PC-3 (cell line): ENCODE measurements at regions not wholly inside any gene's neighbourhood (a gene's known extent, or its start where the extent isn't known, plus 50 kb on each side); places are given as distances from the start of the nearest gene placed in this dataset.
"Not testable (repeated sequence)": the region's sequence is repeated elsewhere in the genome, so short reads cannot be mapped to it uniquely, and the experiment has no call there.

Experiments
- ATAC-seq: fragments of 200-7000 bp; cut with Tn5 transposase; 2 replicates; pipeline ENCODE4 v1.9.1; 2020; ENCODE audit warnings: mild to moderate bottlenecking, moderate library complexity
- BruUV-seq: library from RNA; stranded (reverse); fragments of 400-500 nt; replicated peaks from 2 replicates; lab custom pipeline; 2021; lab: Mats Ljungman, UMichigan
- CTCF ChIA-PET: fragments of 300-600 bp; sonication (Branson Sonifier 250); formaldehyde crosslinking; loops from one replicate; lab custom pipeline; 2022; ENCODE audit warnings: antibody characterized with exemption; lab: Charles Lee
- POLR2A ChIA-PET: fragments of 300-600 bp; sonication (Branson Sonifier 250); formaldehyde crosslinking; loops from one replicate; lab custom pipeline; 2022; ENCODE audit warnings: antibody characterized with exemption; ENCODE audit not compliant: unreplicated experiment; lab: Charles Lee
- DNase-seq: peaks from one replicate; pipeline ENCODE4 v3.0.0-alpha.2; 2015
- H2AFZ ChIP-seq: fragments of 300-600 bp; sonication (generic); 2 replicates; pipeline ENCODE4 v1.6.0; 2016; ENCODE audit warnings: antibody characterized with exemption, low read length
- H3F3A ChIP-seq: fragments of 300-600 bp; sonication (generic); one replicate; pipeline ENCODE4 v1.6.0; 2017; ENCODE audit warnings: antibody characterized with exemption, low read length, control low read depth, mild to moderate bottlenecking; ENCODE audit not compliant: unreplicated experiment
- H3K27ac ChIP-seq: fragments of 300-600 bp; sonication (generic); 2 replicates; pipeline ENCODE4 v1.5.1; 2016; ENCODE audit warnings: mild to moderate bottlenecking, low read length
- H3K27me3 ChIP-seq: fragments of 300-600 bp; sonication (generic); 2 replicates; pipeline ENCODE4 v1.6.1; 2016; ENCODE audit warnings: low read length, mixed read lengths
- H3K36me3 ChIP-seq: fragments of 300-600 bp; sonication (generic); 2 replicates; pipeline ENCODE4 v1.6.1; 2016; ENCODE audit warnings: low read depth, mixed run types, low read length, mixed read lengths
- H3K4me1 ChIP-seq: fragments of 300-600 bp; sonication (generic); 2 replicates; pipeline ENCODE4 v1.5.1; 2016; ENCODE audit warnings: low read length; ENCODE audit not compliant: insufficient read depth
- H3K4me2 ChIP-seq: fragments of 300-600 bp; sonication (generic); 2 replicates; pipeline ENCODE4 v1.6.0; 2016; ENCODE audit warnings: low read length
- H3K4me3 ChIP-seq: fragments of 300-600 bp; sonication (generic); 2 replicates; pipeline ENCODE4 v1.5.1; 2016; ENCODE audit warnings: mild to moderate bottlenecking, low read length, mixed read lengths
- H3K79me2 ChIP-seq: fragments of 300-600 bp; sonication (generic); 2 replicates; pipeline ENCODE4 v1.6.1; 2017; ENCODE audit warnings: low read length, mixed read lengths
- H3K9ac ChIP-seq: fragments of 300-600 bp; sonication (generic); 2 replicates; pipeline ENCODE4 v1.6.0; 2016; ENCODE audit warnings: mild to moderate bottlenecking, low read length
- H3K9me2 ChIP-seq: fragments of 300-600 bp; sonication (generic); replicated peaks from 2 replicates; pipeline ENCODE4 v1.6.1; 2016; ENCODE audit warnings: mixed run types, low read length, mixed read lengths
- H3K9me3 ChIP-seq: fragments of 300-600 bp; sonication (generic); 2 replicates; pipeline ENCODE4 v1.6.1; 2016; ENCODE audit warnings: low read length, mixed read lengths
- H4K20me1 ChIP-seq: fragments of 300-600 bp; sonication (generic); 2 replicates; pipeline ENCODE4 v1.6.1; 2016; ENCODE audit warnings: low read length, mixed read lengths
- EZH2 ChIP-seq: fragments of 300-600 bp; sonication (generic); IDR thresholded peaks from one replicate; pipeline ENCODE4 v1.6.1; 2017; ENCODE audit warnings: antibody characterized with exemption, mild to moderate bottlenecking, low read length; ENCODE audit not compliant: unreplicated experiment
- EZH2phosphoT487 ChIP-seq: fragments of 300-600 bp; sonication (generic); IDR thresholded peaks from 2 replicates; pipeline ENCODE4 v1.6.1; 2018; ENCODE audit warnings: mild to moderate bottlenecking, antibody characterized with exemption, low read length, borderline replicate concordance
- intact Hi-C: fragments of 100-400 bp; cut with micrococcal nuclease; formaldehyde crosslinking; loops from 2 replicates; pipeline ENCODE4 v1.9.0; 2023
- TF ChIP-seq, protein P1 (sequence below): fragments of 300-600 bp; sonication (generic); conservative IDR thresholded peaks from 2 replicates; pipeline ENCODE4 v1.5.1; 2017; ENCODE audit warnings: antibody characterized with exemption, low read depth, mild to moderate bottlenecking, low read length

DNA sequence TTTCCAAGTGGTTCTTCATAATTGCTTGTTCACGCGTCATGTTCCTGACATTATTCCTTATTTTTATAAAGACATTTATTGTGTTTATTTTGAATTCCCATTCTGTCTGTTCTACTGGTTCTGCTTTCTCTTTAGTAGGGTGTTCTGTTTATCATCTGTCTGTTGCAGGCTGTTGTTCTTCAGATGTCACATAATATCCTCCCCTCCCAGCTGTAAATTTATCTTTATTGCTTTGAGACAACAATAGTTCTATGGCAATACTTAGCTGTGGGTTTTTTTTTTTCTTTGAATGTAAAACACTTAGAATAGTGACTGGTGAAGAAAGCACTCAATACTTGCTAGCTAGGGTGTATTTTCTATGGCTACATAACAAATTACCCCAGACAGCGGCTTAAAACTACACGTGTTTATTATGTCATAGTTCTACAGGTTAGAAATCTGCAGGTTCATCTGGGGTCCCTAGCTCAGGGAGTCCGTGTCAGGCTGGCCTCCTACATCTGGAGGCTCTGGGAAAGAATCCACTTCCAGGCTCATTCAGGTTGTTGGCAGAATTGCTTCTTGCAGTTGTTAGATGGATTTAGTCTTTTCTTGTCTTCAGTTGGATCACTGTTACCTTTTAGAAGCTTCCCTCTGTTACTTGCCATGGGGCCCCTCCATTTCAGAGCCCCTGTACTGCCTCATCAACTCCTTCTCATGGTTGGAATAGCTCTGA lies 63.4 kb upstream of the ENPEP start:
- H3K4me3 ChIP-seq: no peak overlapping the region
- no peak overlapping the region for H3K9ac ChIP-seq
- no peaks in the 10 kb centered on the region for H3K36me3 ChIP-seq
- H4K20me1 ChIP-seq: no peaks in the 10 kb centered on the region
- no peaks in the 10 kb centered on the region for H3K79me2 ChIP-seq
- no peak for TF ChIP-seq EZH2
- TF ChIP-seq EZH2phosphoT487: no peak
- TF ChIP-seq, protein P1, sequence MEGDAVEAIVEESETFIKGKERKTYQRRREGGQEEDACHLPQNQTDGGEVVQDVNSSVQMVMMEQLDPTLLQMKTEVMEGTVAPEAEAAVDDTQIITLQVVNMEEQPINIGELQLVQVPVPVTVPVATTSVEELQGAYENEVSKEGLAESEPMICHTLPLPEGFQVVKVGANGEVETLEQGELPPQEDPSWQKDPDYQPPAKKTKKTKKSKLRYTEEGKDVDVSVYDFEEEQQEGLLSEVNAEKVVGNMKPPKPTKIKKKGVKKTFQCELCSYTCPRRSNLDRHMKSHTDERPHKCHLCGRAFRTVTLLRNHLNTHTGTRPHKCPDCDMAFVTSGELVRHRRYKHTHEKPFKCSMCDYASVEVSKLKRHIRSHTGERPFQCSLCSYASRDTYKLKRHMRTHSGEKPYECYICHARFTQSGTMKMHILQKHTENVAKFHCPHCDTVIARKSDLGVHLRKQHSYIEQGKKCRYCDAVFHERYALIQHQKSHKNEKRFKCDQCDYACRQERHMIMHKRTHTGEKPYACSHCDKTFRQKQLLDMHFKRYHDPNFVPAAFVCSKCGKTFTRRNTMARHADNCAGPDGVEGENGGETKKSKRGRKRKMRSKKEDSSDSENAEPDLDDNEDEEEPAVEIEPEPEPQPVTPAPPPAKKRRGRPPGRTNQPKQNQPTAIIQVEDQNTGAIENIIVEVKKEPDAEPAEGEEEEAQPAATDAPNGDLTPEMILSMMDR: no peak
- no peak overlapping the region for H3K27ac ChIP-seq
- no peaks in the 10 kb centered on the region for H3K27me3 ChIP-seq
- no peaks in the 10 kb centered on the region for H3K9me2 ChIP-seq
- no peaks in the 10 kb centered on the region for H3F3A ChIP-seq
- POLR2A ChIA-PET: no interaction called here
- no peaks in the 10 kb centered on the region for H3K4me1 ChIP-seq
- no peak overlapping the region for H3K4me2 ChIP-seq
- no peak for ATAC-seq
- intact Hi-C loops: no loop called here
- no TSS peak for BruUV-seq
- DNase-seq: no peak
- H2AFZ ChIP-seq: no peak overlapping the region
- H3K9me3 ChIP-seq: no peaks in the 10 kb centered on the region
- CTCF ChIA-PET: interaction anchor here (0.6 kb wide), 1 partner anchor 23 kb away, joined by 3 read pairs; no protein-coding TSS in a partner anchor

- H3F3A ChIP-seq: no peaks in the 10 kb centered on the region
- no peaks in the 10 kb centered on the region for H3K4me1 ChIP-seq
- H3K27ac ChIP-seq: no peak overlapping the region
- H4K20me1 ChIP-seq: no peaks in the 10 kb centered on the region
- no peak for TF ChIP-seq EZH2
- TF ChIP-seq EZH2phosphoT487: no peak
- TF ChIP-seq, protein P1: no peak
- intact Hi-C loops: no loop called here
- POLR2A ChIA-PET: no interaction called here
- H3K27me3 ChIP-seq: no peaks in the 10 kb centered on the region
- H3K4me2 ChIP-seq: no peak overlapping the region
- H3K4me3 ChIP-seq: no peak overlapping the region
- H3K9ac ChIP-seq: no peak overlapping the region
- BruUV-seq: no TSS peak
- H2AFZ ChIP-seq: no peak overlapping the region
- no peak for ATAC-seq
- no peaks in the 10 kb centered on the region for H3K36me3 ChIP-seq
- H3K9me3 ChIP-seq: no peaks in the 10 kb centered on the region
- no peak for DNase-seq
- H3K9me2 ChIP-seq: no peaks in the 10 kb centered on the region
- CTCF ChIA-PET: no interaction called here
- no peaks in the 10 kb centered on the region for H3K79me2 ChIP-seq
Observed at GRCh38 chr4:110411574-110412011, 64.4 kb upstream of the ENPEP start.

DNA sequence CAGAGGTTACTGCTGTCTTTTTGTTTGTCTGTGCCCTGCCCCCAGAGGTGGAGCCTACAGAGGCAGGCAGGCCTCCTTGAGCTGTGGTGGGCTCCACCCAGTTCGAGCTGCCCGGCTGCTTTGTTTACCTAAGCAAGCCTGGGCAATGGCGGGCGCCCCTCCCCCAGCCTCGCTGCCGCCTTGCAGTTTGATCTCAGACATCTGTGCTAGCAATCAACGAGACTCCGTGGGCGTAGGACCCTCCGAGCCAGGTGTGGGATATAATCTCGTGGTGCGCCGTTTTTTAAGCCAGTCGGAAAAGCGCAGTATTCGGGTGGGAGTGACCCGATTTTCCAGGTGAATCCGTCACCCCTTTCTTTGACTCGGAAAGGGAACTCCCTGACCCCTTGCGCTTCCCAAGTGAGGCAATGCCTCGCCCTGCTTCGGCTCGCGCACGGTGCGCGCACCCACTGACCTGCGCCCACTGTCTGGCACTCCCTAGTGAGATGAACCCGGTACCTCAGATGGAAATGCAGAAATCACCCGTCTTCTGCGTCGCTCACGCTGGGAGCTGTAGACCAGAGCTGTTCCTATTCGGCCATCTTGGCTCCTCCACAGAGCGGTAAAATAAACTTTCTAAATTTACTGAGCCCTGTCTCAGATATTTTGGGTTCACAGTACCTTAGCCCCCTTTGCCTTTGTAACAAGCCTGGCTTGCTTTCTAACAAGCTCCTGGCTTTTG lies 64.9 kb upstream of the ENPEP start:
- CTCF ChIA-PET, H3K4me1 ChIP-seq, H4K20me1 ChIP-seq, H3K4me3 ChIP-seq, H3K27ac ChIP-seq, H3K36me3 ChIP-seq, H3K79me2 ChIP-seq, H2AFZ ChIP-seq, H3K9me3 ChIP-seq, POLR2A ChIA-PET, H3K9ac ChIP-seq, ATAC-seq, DNase-seq, H3K9me2 ChIP-seq, BruUV-seq, H3K4me2 ChIP-seq, intact Hi-C loops, H3F3A ChIP-seq, H3K27me3 ChIP-seq: not testable (repeated sequence)
